Liver (tissue), 3 donors: ENCODE measurements at regions not wholly inside any gene's neighbourhood (a gene's known extent, or its start where the extent isn't known, plus 50 kb on each side); places are given as distances from the start of the nearest gene placed in this dataset.

Experiments used
- ATF3 ChIP-seq: IDR thresholded peaks from 2 replicates; pipeline ENCODE4 v1.6.1; 2016; ENCODE audit warnings: antibody characterized with exemption
- CTCF ChIP-seq: fragments of 150-350 bp; IDR thresholded peaks from 2 replicates; pipeline ENCODE4 v1.5.1; 2017; ENCODE audit warnings: improper control_type of control experiment, low read depth, low read length; ENCODE audit not compliant: missing input control
- GABPA ChIP-seq, 2 donors: IDR thresholded peaks in 1 of 2; conservative IDR thresholded peaks in 1 of 2; 2 replicates each; pipeline ENCODE4 v1.6.1; 2016; ENCODE audit warnings: antibody characterized with exemption in 2 of 2, mild to moderate bottlenecking in 1 of 2, moderate library complexity in 1 of 2
- MAX ChIP-seq: IDR thresholded peaks from 2 replicates; pipeline ENCODE4 v1.6.1; 2016; ENCODE audit warnings: antibody characterized with exemption
- RAD21 ChIP-seq, 2 donors: IDR thresholded peaks; 2 replicates each; pipeline ENCODE4 v1.6.1; 2016; ENCODE audit warnings: antibody characterized with exemption in 2 of 2, mild to moderate bottlenecking in 2 of 2
- TAF1 ChIP-seq: conservative IDR thresholded peaks from 2 replicates; pipeline ENCODE4 v1.6.1; 2016; ENCODE audit warnings: antibody characterized with exemption, mild to moderate bottlenecking
- donor health status: healthy.
- donor health status: healthy.

- TF ChIP-seq ATF3 (no peak), CTCF (no peak), TAF1 (no peak), RAD21 (IDR thresholded peaks at IDR 0.05) (no peak), GABPA (IDR thresholded peaks at IDR 0.05 in 1 of 2, conservative IDR thresholded peaks at IDR 0.05 in 1 of 2) (no peak), MAX (no peak)
Observed at GRCh38 chr5:111856876-111857466, 100.0 kb upstream of the NREP start.
